Gastroesophageal sphincter (tissue), 4 donors: ENCODE measurements at regions not wholly inside any gene's neighbourhood (a gene's known extent, or its start where the extent isn't known, plus 50 kb on each side); places are given as distances from the start of the nearest gene placed in this dataset.

Source experiments
- ATAC-seq: fragments of 150-250 bp; one replicate; pipeline ENCODE4 v1.9.1; 2016; ENCODE audit warnings: mild to moderate bottlenecking, moderate library complexity
- H3K27ac ChIP-seq, 4 donors: fragments of 200-600 bp; sonication (generic) in 3 of 4; 1 replicate in 3 of 4; 2 replicates in 1 of 4; pipeline ENCODE4 v1.5.1; 2016 to 2019
- H3K27me3 ChIP-seq: fragments of 200-600 bp; sonication (generic); one replicate; pipeline ENCODE4 v1.5.1; 2019
- H3K36me3 ChIP-seq, 2 donors: fragments of 200-600 bp; sonication (generic); one replicate each; pipeline ENCODE4 v1.5.1; 2019; ENCODE audit warnings: control low read depth in 1 of 2
- H3K4me1 ChIP-seq, 3 donors: fragments of 200-600 bp; sonication (generic); 1 replicate in 2 of 3; 2 replicates in 1 of 3; pipeline ENCODE4 v1.5.1; 2016 to 2019; ENCODE audit warnings: control low read depth in 2 of 3
- H3K4me3 ChIP-seq, 2 donors: fragments of 200-600 bp; sonication (generic); one replicate each; pipeline ENCODE4 v1.5.1; 2019; ENCODE audit warnings: mild to moderate bottlenecking in 1 of 2, moderate library complexity in 1 of 2
- H3K9me3 ChIP-seq, 3 donors: fragments of 200-600 bp; sonication (generic); one replicate each; pipeline ENCODE4 v1.5.1; 2017 to 2019; ENCODE audit warnings: control low read depth in 2 of 3
- EP300 ChIP-seq: sonication (generic); formaldehyde crosslinking; IDR thresholded peaks from one replicate; pipeline ENCODE4 v1.6.1; 2017; ENCODE audit warnings: antibody characterized with exemption, mild to moderate bottlenecking
- POLR2A ChIP-seq, 2 donors: fragments of 450-650 bp; IDR thresholded peaks; one replicate each; pipeline ENCODE4 v1.6.1; 2017; ENCODE audit warnings: antibody characterized with exemption in 2 of 2, mild to moderate bottlenecking in 2 of 2, moderate library complexity in 1 of 2
- POLR2AphosphoS5 ChIP-seq: sonication (generic); formaldehyde crosslinking; IDR thresholded peaks from one replicate; pipeline ENCODE4 v1.6.1; 2017; ENCODE audit warnings: antibody characterized with exemption
- WGBS, 2 donors: methylation state at CpG; one replicate each; pipeline ENCODE4 v1.1.5; 2018; ENCODE audit warnings: low coverage in 1 of 2; 5-methylcytosine and 5-hydroxymethylcytosine counted together
- small RNA-seq, 4 donors: library from RNA; depleted of rRNA; stranded (forward); fragments of <200 nt; gene quantifications; one replicate each; pipeline ENCODE3, GENCODE V24; 2016
- TF ChIP-seq, protein P1 (sequence below), 4 experiments: fragments of 200-600 bp in 2 of 4; fragments of 450-650 bp in 2 of 4; sonication (generic) in 1 of 4; IDR thresholded peaks; one replicate each; pipeline ENCODE4 v1.5.1; 2017 to 2019; ENCODE audit warnings: antibody characterized with exemption in 4 of 4, mild to moderate bottlenecking in 2 of 4, moderate library complexity in 2 of 4

- H3K27ac ChIP-seq: no peak overlapping the region
- no peaks in the 10 kb centered on the region for H3K36me3 ChIP-seq
- peaks cover 0 to 6% (median 0%) of the 10 kb centered on the region in 3 donors for H3K4me1 ChIP-seq
- 72 to 79% methylated on average over 2 of the region's 2 CpGs for WGBS, 2 donors
- no peak overlapping the region for H3K4me3 ChIP-seq
- TF ChIP-seq POLR2AphosphoS5: no peak
- no peak for TF ChIP-seq POLR2A (IDR thresholded peaks at IDR 0.05)
- no peak for TF ChIP-seq EP300
- no peak for ATAC-seq
- H3K27me3 ChIP-seq: peaks cover 12% of the 10 kb centered on the region
- no peaks in the 10 kb centered on the region for H3K9me3 ChIP-seq
Observed at GRCh38 chr12:118921761-118922160, 59.6 kb upstream of the SRRM4 start.

DNA sequence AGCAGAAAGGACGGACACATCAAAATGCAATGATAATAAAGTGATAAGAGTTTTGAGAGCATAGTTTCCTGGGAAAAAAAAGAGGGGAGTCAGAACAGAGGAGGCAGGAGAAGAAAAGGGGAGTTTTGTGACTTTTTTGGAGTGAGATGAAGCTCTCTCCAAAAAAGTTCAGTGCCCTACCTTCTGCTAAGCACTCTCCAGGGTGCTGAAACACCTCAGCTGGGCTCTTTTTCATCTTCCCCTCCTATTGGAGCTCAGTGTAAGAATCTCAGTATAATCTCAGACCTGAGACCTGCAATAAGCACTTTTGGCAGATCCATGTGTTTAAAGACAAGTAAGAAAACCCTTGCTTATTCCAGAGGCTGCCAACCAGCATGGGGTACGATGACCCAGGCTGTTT, 58.9 kb upstream of the SRRM4 start:
- Histone ChIP-seq H3K9me3 (no peaks in the 10 kb centered on the region), H3K36me3 (no peaks in the 10 kb centered on the region), H3K27me3 (peaks cover 12% of the 10 kb centered on the region), H3K27ac (no peak overlapping the region), H3K4me3 (no peak overlapping the region), H3K4me1 (peaks cover 0 to 6% (median 0%) of the 10 kb centered on the region in 3 donors)
- no peak for ATAC-seq
- TF ChIP-seq, protein P1, sequence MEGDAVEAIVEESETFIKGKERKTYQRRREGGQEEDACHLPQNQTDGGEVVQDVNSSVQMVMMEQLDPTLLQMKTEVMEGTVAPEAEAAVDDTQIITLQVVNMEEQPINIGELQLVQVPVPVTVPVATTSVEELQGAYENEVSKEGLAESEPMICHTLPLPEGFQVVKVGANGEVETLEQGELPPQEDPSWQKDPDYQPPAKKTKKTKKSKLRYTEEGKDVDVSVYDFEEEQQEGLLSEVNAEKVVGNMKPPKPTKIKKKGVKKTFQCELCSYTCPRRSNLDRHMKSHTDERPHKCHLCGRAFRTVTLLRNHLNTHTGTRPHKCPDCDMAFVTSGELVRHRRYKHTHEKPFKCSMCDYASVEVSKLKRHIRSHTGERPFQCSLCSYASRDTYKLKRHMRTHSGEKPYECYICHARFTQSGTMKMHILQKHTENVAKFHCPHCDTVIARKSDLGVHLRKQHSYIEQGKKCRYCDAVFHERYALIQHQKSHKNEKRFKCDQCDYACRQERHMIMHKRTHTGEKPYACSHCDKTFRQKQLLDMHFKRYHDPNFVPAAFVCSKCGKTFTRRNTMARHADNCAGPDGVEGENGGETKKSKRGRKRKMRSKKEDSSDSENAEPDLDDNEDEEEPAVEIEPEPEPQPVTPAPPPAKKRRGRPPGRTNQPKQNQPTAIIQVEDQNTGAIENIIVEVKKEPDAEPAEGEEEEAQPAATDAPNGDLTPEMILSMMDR (IDR thresholded peaks at IDR 0.05): no peak
- no peak for TF ChIP-seq POLR2AphosphoS5
- TF ChIP-seq POLR2A (IDR thresholded peaks at IDR 0.05): no peak
- no peak for TF ChIP-seq EP300
- 20 to 45% methylated on average over 2 of the region's 2 CpGs for WGBS, 2 donors

- Histone ChIP-seq H3K4me3 (no peak overlapping the region), H3K27me3 (peaks cover 12% of the 10 kb centered on the region), H3K9me3 (no peaks in the 10 kb centered on the region), H3K36me3 (no peaks in the 10 kb centered on the region), H3K4me1 (peaks cover 0 to 6% (median 0%) of the 10 kb centered on the region in 3 donors), H3K27ac (no peak overlapping the region)
- TF ChIP-seq POLR2A (IDR thresholded peaks at IDR 0.05) (no peak), EP300 (no peak), POLR2AphosphoS5 (no peak)
- TF ChIP-seq, protein P1 (IDR thresholded peaks at IDR 0.05): no peak
- 0 to 32% methylated on average over 1 of the region's 1 CpG for WGBS, 2 donors
- peak; percentile 72 for ATAC-seq
Observed at GRCh38 chr12:118925407-118925806, 55.9 kb upstream of the SRRM4 start.

DNA sequence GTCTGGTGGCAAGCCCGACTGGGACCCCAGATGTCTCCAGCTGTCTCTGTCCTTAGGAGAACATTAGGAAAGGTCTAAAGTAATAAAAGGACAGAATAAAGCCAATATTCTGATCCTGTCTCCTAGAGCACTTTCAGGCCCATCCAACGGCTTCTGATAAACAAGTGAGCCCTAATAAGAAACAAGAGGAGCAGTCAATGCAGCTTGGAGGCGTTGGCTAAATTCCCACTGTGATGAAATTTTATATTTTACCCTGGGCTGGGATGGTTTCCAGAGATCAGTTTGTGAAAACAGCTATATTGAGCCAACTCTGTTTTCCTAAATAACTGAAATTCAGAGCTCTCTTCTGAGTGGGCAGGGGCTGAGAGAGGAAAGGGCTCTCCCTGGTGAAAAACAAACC, 55.5 kb upstream of the SRRM4 start:
- Histone ChIP-seq H3K27me3 (peaks cover 12% of the 10 kb centered on the region), H3K4me3 (no peak overlapping the region), H3K9me3 (no peaks in the 10 kb centered on the region), H3K27ac (no peak overlapping the region), H3K4me1 (peaks cover 0 to 6% (median 0%) of the 10 kb centered on the region in 3 donors), H3K36me3 (no peaks in the 10 kb centered on the region)
- 22 to 30% methylated on average over 2 to 3 of the region's 3 CpGs for whole genome bisulfite sequencing, 2 donors
- peak; percentile 51 for ATAC-seq
- TF ChIP-seq, protein P1 (IDR thresholded peaks at IDR 0.05): no peak
- no peak for TF ChIP-seq EP300
- no peak for TF ChIP-seq POLR2A (IDR thresholded peaks at IDR 0.05)
- no peak for TF ChIP-seq POLR2AphosphoS5

Small RNA genes lying in the stretch of these regions (small RNA-seq; reads per million reads assigned to genes)
- gene RF00428 (0 reads per million in 4 donors), gene RNA5SP374 (0 reads per million in 4 donors)
